ENCODE measurements at regions not wholly inside any gene's neighbourhood (a gene's known extent, or its start where the extent isn't known, plus 50 kb on each side); places are given as distances from the start of the nearest gene placed in this dataset.

- TF ChIP-seq MAX (IDR thresholded peaks at IDR 0.05; ENCODE audit: insufficient read depth, insufficient read length): no peak
- no peak for TF ChIP-seq POLR2AphosphoS5 (IDR thresholded peaks at IDR 0.05; ENCODE audit: insufficient read depth, low read depth, low read length)
- no peak for TF ChIP-seq EZH2 (IDR thresholded peaks at IDR 0.05; ENCODE audit: borderline replicate concordance, low read depth, low read length, severe bottlenecking)
- TF ChIP-seq CTCF (IDR thresholded peaks at IDR 0.05; ENCODE audit: extremely low read depth in 1 of 2, insufficient read depth in 1 of 2, low read depth in 1 of 2, low read length in 2 of 2): no peak
- TF ChIP-seq POLR2A (IDR thresholded peaks at IDR 0.05; ENCODE audit: low read depth, low read length): no peak
- TF ChIP-seq JUN (IDR thresholded peaks at IDR 0.05; ENCODE audit: borderline replicate concordance, insufficient read depth, insufficient read length, low read depth): no peak
- TF ChIP-seq MYC (IDR thresholded peaks at IDR 0.05; ENCODE audit: low read depth, low read length): no peak
These were observed 150.6 kb upstream of the IL12B start for GRCh38 chr5:159480849-159481248.
